LNCAP (cell line): ENCODE measurements at regions not wholly inside any gene's neighbourhood (a gene's known extent, or its start where the extent isn't known, plus 50 kb on each side); places are given as distances from the start of the nearest gene placed in this dataset.

ENCODE experiments used
- TF ChIP-seq, protein P1 (sequence below): fragments of 450-650 bp; IDR thresholded peaks from 2 replicates; pipeline ENCODE4 v1.5.1; 2017; ENCODE audit warnings: mild to moderate bottlenecking

- TF ChIP-seq, protein P1, sequence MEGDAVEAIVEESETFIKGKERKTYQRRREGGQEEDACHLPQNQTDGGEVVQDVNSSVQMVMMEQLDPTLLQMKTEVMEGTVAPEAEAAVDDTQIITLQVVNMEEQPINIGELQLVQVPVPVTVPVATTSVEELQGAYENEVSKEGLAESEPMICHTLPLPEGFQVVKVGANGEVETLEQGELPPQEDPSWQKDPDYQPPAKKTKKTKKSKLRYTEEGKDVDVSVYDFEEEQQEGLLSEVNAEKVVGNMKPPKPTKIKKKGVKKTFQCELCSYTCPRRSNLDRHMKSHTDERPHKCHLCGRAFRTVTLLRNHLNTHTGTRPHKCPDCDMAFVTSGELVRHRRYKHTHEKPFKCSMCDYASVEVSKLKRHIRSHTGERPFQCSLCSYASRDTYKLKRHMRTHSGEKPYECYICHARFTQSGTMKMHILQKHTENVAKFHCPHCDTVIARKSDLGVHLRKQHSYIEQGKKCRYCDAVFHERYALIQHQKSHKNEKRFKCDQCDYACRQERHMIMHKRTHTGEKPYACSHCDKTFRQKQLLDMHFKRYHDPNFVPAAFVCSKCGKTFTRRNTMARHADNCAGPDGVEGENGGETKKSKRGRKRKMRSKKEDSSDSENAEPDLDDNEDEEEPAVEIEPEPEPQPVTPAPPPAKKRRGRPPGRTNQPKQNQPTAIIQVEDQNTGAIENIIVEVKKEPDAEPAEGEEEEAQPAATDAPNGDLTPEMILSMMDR: no peak
Observed at GRCh38 chr14:96962337-96962736, 165.2 kb downstream of the VRK1 start.

DNA sequence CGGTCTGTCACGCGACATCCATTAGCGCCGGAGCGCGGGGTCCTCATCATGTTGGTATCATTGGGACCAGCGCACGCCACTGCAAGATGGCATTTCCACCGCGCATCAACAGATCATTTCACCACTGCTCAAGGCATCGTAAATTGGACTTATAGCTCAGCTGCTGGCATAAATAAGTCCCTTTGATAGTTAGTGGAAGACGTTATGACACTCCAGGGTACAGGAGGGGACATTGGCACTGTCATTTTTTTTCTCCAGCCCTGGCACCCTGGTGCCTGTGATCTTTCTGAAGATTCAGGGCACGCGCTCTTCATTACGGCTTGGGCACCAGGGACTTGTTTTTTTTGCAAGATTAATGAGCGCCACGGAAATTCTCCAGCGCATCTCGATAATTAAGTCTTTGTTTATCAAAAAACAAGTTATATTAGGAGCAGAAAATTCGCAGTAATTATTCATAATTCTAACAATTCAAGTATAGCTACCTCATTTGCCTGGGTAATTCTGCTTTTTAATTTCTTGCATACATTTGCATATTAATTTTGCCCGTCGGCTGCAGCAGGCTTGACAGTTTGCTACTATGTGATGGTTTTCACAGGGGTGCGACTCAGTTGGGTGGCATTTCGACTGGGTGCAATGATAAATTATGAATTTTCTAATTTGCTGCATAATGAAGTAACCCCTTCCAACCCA lies 167.7 kb downstream of the VRK1 start:
- TF ChIP-seq, protein P1: no peak

GRCh38 chr14:96965885-96966595 lies 168.9 kb downstream of the VRK1 start:
- TF ChIP-seq, protein P1: no peak

- TF ChIP-seq, protein P1: no peak
Observed at GRCh38 chr14:96975116-96975515, 177.9 kb downstream of the VRK1 start.

DNA sequence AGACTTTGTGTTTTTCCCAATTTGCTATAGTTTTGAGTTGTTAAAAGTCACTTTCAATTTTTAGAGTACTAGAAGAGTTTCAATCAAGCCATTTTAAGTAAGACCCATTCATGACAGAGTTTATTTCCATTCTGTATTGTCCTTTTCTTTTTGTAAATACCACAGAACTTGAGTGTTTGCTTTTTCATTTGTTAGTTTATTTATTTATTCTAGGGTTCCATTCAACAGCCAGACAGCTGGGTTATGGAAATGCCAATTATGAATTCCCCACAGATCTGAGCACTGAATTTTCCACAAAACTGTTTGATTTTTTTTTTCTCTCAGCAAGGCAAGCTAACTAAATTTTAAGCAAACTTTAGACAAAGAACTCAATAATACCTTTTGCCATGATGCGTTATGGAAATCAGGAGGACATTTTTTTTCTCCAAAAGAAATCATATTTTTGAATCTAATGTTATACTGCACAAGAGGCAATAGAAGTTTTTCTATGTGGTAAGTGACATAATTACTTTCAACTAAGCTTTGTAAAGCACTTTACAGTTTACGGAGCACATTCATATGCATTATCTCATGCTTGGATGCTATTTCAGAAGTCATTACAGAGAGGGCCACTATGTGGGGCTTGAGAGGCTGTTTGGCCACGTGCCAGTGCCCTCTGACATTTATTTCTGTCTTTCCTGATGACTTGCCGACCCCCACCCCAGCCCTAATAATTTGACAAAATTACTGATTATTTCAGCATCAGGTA lies 181.5 kb downstream of the VRK1 start:
- TF ChIP-seq, protein P1: no peak

DNA sequence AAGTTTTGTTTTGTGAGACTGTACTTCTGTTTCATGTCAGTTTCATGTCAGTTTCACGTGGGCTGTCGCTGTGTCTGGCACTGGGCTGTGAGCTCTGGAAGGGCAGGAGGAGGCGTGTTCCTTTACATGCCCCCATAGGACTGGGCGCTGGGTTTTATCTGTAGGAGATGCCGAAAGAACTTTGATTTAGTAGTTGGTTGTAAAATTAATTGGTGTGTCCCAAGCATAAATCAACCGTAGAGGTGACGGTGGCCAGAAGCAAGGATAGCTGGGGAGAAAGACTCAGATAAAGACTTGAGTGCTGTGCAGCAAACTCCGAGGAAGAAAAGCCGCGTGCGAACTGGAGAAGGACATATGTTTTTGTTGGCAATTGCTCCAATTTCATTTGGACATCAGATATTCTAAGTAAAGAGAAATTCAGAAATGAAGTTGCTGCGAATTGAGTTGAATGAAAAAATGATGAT lies 182.5 kb downstream of the VRK1 start:
- TF ChIP-seq, protein P1: no peak

- TF ChIP-seq, protein P1: no peak
Observed at GRCh38 chr14:96980835-96981234, 183.7 kb downstream of the VRK1 start.
